Stomach (tissue), 4 donors: ENCODE measurements at regions not wholly inside any gene's neighbourhood (a gene's known extent, or its start where the extent isn't known, plus 50 kb on each side); places are given as distances from the start of the nearest gene placed in this dataset.

Experiments
- POLR2AphosphoS5 ChIP-seq, 3 donors: sonication (generic); formaldehyde crosslinking; IDR thresholded peaks; one replicate each; pipeline ENCODE4 v1.6.1; 2016; ENCODE audit warnings: antibody characterized with exemption in 3 of 3
- TF ChIP-seq, protein P1 (sequence below), 7 experiments: fragments of 450-650 bp in 4 of 7; fragments of 200-600 bp in 3 of 7; sonication (generic) in 3 of 7; IDR thresholded peaks; one replicate each; pipeline ENCODE4 v1.5.1; 2016 to 2019; ENCODE audit warnings: antibody characterized with exemption in 7 of 7, control low read depth in 2 of 7, mild to moderate bottlenecking in 1 of 7

DNA sequence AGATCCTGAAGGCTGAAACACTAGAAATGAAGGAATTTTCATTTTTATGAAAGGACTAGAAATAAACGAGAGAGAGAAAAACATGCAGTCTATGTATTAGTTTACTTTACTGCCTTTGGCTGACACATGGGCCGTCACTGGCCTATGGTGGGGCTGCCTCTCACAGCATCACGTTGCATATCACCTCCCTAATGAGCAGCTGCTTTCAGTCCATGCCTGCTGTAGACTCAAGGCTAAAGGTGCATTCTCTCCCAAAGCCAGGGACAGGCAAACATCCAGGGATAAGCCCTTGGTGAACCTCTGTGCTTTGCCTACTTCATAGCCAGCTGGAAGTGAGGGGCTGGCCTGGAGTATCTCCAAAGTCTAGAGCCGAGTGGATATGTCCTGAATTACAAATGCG, 359.4 kb downstream of the GPAM start:
- TF ChIP-seq, protein P1, sequence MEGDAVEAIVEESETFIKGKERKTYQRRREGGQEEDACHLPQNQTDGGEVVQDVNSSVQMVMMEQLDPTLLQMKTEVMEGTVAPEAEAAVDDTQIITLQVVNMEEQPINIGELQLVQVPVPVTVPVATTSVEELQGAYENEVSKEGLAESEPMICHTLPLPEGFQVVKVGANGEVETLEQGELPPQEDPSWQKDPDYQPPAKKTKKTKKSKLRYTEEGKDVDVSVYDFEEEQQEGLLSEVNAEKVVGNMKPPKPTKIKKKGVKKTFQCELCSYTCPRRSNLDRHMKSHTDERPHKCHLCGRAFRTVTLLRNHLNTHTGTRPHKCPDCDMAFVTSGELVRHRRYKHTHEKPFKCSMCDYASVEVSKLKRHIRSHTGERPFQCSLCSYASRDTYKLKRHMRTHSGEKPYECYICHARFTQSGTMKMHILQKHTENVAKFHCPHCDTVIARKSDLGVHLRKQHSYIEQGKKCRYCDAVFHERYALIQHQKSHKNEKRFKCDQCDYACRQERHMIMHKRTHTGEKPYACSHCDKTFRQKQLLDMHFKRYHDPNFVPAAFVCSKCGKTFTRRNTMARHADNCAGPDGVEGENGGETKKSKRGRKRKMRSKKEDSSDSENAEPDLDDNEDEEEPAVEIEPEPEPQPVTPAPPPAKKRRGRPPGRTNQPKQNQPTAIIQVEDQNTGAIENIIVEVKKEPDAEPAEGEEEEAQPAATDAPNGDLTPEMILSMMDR (IDR thresholded peaks at IDR 0.05): no peak
- TF ChIP-seq POLR2AphosphoS5 (IDR thresholded peaks at IDR 0.05): no peak
